GM18498 (cell line): ENCODE measurements at regions not wholly inside any gene's neighbourhood (a gene's known extent, or its start where the extent isn't known, plus 50 kb on each side); places are given as distances from the start of the nearest gene placed in this dataset.
"Not testable (repeated sequence)": the region's sequence is repeated elsewhere in the genome, so short reads cannot be mapped to it uniquely, and the experiment has no call there.

Source experiments
- ATAC-seq: cut with Tn5 transposase; IDR thresholded peaks from one replicate; pipeline ENCODE4 v1.9.1; 2021; ENCODE audit warnings: mild to moderate bottlenecking, moderate library complexity; ENCODE audit not compliant: unreplicated experiment

GRCh38 chr7:150098592-150098991 is 224.6 kb upstream of the LRRC61 start:
- ATAC-seq, result not testable (repeated sequence)

- not testable (repeated sequence) for ATAC-seq
Observed at GRCh38 chr7:150101282-150101681, 221.9 kb upstream of the LRRC61 start.

DNA sequence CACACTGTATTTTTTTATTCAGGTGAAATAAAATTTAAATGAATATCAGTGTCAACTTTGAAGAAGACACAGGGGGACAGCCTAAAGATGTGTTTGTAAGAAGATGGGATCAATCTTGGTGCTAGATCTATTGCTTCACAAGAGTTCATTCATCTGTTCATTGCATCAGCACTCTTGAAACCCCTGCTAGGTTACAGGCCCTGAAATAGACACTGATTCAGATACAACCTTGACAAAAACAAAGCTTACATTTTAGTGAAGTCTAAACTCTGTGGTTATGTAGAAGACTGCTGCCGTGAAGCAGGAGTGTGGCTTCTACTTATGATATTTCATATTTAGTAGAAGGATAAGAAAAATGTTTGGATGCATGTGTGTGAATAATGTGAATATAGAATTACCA is 215.9 kb upstream of the LRRC61 start:
- not testable (repeated sequence) for ATAC-seq

- not testable (repeated sequence) for ATAC-seq
Observed at GRCh38 chr7:150110375-150110820, 212.8 kb upstream of the LRRC61 start.

GRCh38 chr7:150110882-150111281 is 212.3 kb upstream of the LRRC61 start:
- not testable (repeated sequence) for ATAC-seq

GRCh38 chr7:150111373-150112139 is 211.6 kb upstream of the LRRC61 start:
- not testable (repeated sequence) for ATAC-seq

DNA sequence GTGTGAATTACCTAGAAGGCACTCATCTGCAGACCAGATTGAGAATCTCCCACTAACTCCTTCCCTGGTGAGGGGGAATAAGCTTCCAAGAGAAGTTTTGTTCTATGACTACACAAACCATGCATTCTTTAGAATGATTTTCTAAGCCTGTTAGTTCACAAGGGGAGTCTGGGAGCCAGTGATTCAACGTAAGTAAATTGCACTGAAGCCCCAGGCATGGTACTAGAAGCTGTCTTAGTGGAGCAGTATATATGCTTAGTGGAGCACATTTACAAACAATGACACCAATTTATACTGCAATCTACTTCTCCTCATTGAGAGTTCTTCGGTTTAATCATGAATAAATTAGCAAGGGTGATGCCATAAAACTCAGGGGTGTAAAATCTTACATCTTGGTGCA is 209.9 kb upstream of the LRRC61 start:
- ATAC-seq, result not testable (repeated sequence)

GRCh38 chr7:150114591-150114990 is 208.6 kb upstream of the LRRC61 start:
- not testable (repeated sequence) for ATAC-seq

DNA sequence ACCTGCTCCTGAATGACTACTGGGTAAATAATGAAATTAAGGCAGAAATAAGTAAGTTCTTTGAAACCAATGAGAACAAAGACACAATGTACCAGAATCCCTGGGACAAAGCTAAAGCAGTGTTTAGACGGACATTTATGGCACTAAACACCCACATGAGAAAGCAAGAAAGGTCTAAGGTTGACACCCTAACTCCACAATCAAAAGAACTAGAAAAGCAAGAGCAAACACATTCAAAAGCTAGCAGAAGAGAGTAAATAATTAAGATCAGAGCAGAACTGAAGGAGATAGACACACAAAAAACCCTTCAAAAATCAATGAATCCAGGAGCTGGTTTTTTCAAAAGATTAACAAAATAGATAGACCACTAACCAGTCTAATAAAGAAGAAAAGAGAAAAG is 203.2 kb upstream of the LRRC61 start:
- not testable (repeated sequence) for ATAC-seq

GRCh38 chr7:150125831-150126230 is 197.3 kb upstream of the LRRC61 start:
- not testable (repeated sequence) for ATAC-seq

GRCh38 chr7:150134451-150134850 is 188.7 kb upstream of the LRRC61 start:
- not testable (repeated sequence) for ATAC-seq

DNA sequence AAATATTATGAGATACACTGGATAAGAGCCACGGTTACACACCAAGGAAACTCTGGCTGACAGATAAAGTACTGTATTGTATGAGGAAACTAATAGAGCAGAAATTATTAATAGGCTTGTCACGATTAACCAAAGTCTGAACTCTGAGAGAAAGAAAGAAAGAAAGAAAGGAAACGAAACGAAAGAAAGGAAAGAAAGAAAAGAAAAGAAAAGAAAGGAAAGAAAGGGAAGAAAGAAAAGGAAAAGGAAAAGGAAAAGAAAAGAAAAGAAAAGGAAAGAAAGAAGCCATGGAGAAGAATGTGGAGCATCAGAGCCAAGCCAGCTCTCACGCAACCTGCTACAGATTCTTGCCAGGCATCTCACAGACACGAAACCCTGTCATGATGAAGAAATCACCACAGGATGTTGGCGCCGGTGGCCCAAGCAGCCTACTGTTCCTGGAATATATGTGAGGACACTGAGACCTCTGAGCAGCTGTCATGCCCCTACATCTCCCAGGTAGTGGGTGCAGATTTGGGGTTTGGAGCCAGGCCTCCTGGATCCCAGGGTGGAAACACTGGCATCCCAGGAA is 187.4 kb upstream of the LRRC61 start:
- ATAC-seq, result not testable (repeated sequence)

- ATAC-seq, result not testable (repeated sequence)
Observed at GRCh38 chr7:150139840-150140239, 183.3 kb upstream of the LRRC61 start.

GRCh38 chr7:150141525-150142345 is 181.4 kb upstream of the LRRC61 start:
- not testable (repeated sequence) for ATAC-seq

GRCh38 chr7:150146124-150146523 is 177.0 kb upstream of the LRRC61 start:
- ATAC-seq, result not testable (repeated sequence)

DNA sequence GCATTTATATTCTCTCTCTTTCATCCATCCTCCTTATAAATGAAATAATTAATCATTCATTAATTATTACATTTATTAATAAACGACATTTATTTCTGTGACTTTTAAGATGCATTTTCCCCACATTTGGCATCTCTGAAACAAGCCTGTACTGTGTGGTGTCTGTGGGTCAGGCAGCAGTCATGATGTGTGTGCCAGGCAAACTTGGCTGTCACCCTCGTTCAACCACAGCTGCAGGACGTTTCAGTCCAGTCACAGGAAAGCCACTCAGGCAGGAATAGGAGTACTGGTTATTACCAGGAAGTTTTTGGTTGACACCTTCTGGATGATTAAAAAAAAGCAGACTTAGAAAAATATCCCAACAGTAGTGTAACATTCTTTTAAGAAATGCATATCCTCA is 175.6 kb upstream of the LRRC61 start:
- ATAC-seq, result not testable (repeated sequence)

DNA sequence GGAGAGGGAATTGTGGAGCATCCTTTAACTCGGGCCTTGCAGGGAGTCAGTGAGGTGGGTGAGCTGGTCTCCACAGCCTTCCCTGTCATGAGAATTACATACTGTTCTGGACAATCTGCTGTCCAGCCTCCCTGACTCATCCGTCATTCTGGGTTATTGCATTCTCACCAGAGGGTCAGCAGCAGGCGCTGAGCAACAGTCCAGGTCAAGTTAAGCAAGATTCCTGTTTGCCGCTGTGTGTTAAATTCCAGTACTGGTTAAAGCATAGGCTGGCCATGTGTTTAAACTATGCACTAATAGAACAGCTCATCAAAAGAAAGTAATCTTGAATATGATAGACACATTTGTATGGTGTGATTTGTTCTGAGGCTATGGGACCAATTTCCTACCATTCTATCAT is 167.1 kb upstream of the LRRC61 start:
- ATAC-seq, result not testable (repeated sequence)

GRCh38 chr7:150158696-150159095 is 164.5 kb upstream of the LRRC61 start:
- not testable (repeated sequence) for ATAC-seq

GRCh38 chr7:150169515-150169914 is 153.6 kb upstream of the LRRC61 start:
- not testable (repeated sequence) for ATAC-seq

DNA sequence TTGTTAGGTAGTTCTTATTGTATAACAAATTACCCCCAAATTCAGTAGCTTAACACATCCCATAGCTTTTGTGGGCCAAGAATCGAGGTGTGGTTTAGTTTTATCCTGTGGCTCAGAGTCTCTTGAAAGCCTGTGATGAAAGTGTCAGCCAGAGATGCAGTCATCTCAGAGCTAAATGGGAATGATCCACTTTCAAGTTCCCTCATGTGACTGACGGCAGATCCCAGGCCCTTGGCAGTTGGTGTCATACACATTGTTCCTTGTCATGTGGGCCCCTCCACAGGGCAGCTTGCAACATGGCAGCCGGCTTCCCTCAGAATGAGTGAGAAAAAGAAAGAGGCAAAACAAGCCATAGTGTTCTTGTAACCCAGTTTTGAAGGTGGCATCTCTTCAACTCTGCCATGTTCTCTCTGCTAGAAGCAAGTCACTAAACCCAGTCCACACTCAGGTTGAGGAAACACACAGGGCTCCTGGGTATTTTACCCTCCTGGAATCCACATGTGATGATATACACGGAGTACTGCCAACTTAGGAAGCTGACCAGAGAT is 153.1 kb upstream of the LRRC61 start:
- ATAC-seq, result not testable (repeated sequence)

DNA sequence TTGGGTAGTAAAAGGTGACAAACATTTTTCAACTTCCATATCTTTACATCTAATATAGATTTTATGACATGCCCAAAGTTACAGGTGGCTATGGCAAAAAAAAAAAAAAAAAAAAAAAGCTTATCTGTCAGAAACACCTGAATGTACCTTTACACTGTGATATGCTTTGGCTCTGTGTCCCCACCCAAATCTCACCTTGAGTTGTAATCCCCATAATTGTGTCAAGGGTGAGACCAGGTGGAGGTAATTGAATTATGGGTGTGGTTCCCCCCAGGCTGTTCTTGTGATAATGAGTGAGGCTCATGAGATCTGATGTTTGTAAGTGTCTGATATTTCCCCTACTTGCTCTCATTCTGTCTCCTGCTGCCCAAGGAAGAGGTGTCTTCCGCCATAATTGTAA is 139.6 kb upstream of the LRRC61 start:
- ATAC-seq, result not testable (repeated sequence)
